Gastrocnemius medialis (tissue), 4 donors: ENCODE measurements at regions not wholly inside any gene's neighbourhood (a gene's known extent, or its start where the extent isn't known, plus 50 kb on each side); places are given as distances from the start of the nearest gene placed in this dataset.

ENCODE experiments used
- CTCF ChIP-seq, 5 experiments: fragments of 450-650 bp in 3 of 5; fragments of 200-600 bp in 2 of 5; sonication (generic) in 2 of 5; IDR thresholded peaks in 4 of 5; conservative IDR thresholded peaks in 1 of 5; 1 replicate in 4 of 5; 2 replicates in 1 of 5; pipeline ENCODE4 v1.5.1; 2016 to 2019; ENCODE audit warnings: antibody characterized with exemption in 5 of 5, mild to moderate bottlenecking in 3 of 5, moderate library complexity in 3 of 5
- POLR2A ChIP-seq, 2 donors: fragments of 450-650 bp; IDR thresholded peaks; one replicate each; pipeline ENCODE4 v1.6.1; 2017; ENCODE audit warnings: antibody characterized with exemption in 2 of 2, mild to moderate bottlenecking in 2 of 2, moderate library complexity in 2 of 2

GRCh38 chr1:186578325-186579016, 101.8 kb downstream of the PTGS2 start:
- no peak for TF ChIP-seq POLR2A (IDR thresholded peaks at IDR 0.05)
- TF ChIP-seq CTCF (IDR thresholded peaks at IDR 0.05 in 4 of 5, conservative IDR thresholded peaks at IDR 0.05 in 1 of 5): no peak
